WTC11 (cell line): ENCODE measurements at regions not wholly inside any gene's neighbourhood (a gene's known extent, or its start where the extent isn't known, plus 50 kb on each side); places are given as distances from the start of the nearest gene placed in this dataset.

Experiments used
- ATAC-seq: fragments of 200-7000 bp; cut with Tn5 transposase; 2 replicates; pipeline ENCODE4 v1.10.0; 2021; ENCODE audit warnings: mild to moderate bottlenecking, moderate library complexity
- CTCF ChIA-PET: fragments of 300-600 bp; sonication (Branson Sonifier 250); formaldehyde crosslinking; loops from one replicate; lab custom pipeline; 2021; ENCODE audit warnings: antibody characterized with exemption; lab: Charles Lee
- POLR2A ChIA-PET: fragments of 350-600 bp; sonication (Branson Sonifier 250); formaldehyde crosslinking; loops from one replicate; lab custom pipeline; 2021; ENCODE audit warnings: antibody characterized with exemption; lab: Charles Lee
- DNase-seq: peaks from one replicate; pipeline ENCODE4 v3.0.0; 2021; ENCODE audit warnings: low spot score
- H3K27ac Mint-ChIP-seq: 2 replicates; pipeline ENCODE4 v1.8.0; 2021; ENCODE audit warnings: mixed read lengths
- H3K27me3 Mint-ChIP-seq: 2 replicates; pipeline ENCODE4 v1.8.0; 2021; ENCODE audit warnings: low read depth, mild to moderate bottlenecking, moderate library complexity, mixed read lengths
- H3K36me3 Mint-ChIP-seq: 2 replicates; pipeline ENCODE4 v1.8.0; 2021; ENCODE audit warnings: mixed read lengths
- H3K4me1 Mint-ChIP-seq: 2 replicates; pipeline ENCODE4 v1.8.0; 2022; ENCODE audit warnings: mixed read lengths
- H3K4me3 Mint-ChIP-seq: 2 replicates; pipeline ENCODE4 v1.8.0; 2021; ENCODE audit warnings: mild to moderate bottlenecking, moderate library complexity, mixed read lengths
- H3K9me3 Mint-ChIP-seq: 2 replicates; pipeline ENCODE4 v1.8.0; 2021; ENCODE audit warnings: mixed read lengths
- ATF1 ChIP-seq: sonication (generic); formaldehyde crosslinking; IDR thresholded peaks from 2 replicates; pipeline ENCODE4 v1.8.1; 2023; ENCODE audit warnings: mild to moderate bottlenecking, moderate library complexity, missing genetic modification reagents
- CREB1 ChIP-seq: sonication (generic); formaldehyde crosslinking; IDR thresholded peaks from 2 replicates; pipeline ENCODE4 v1.8.0; 2023; ENCODE audit warnings: mild to moderate bottlenecking, missing genetic modification reagents
- E2F5 ChIP-seq: sonication (generic); formaldehyde crosslinking; IDR thresholded peaks from 2 replicates; pipeline ENCODE4 v1.8.1; 2022; ENCODE audit warnings: mild to moderate bottlenecking, moderate library complexity, missing genetic modification reagents
- NFATC4 ChIP-seq: fragments of 250-450 bp; sonication (Bioruptor Pico); IDR thresholded peaks from 2 replicates; pipeline ENCODE4 v1.9.0; 2021; ENCODE audit warnings: mild to moderate bottlenecking
- OVOL2 ChIP-seq: fragments of 250-450 bp; sonication (Bioruptor Pico); IDR thresholded peaks from 2 replicates; pipeline ENCODE4 v1.9.0; 2021; ENCODE audit warnings: mild to moderate bottlenecking, borderline replicate concordance
- SMAD3 ChIP-seq: sonication (generic); formaldehyde crosslinking; IDR thresholded peaks from 2 replicates; pipeline ENCODE4 v1.8.0; 2022; ENCODE audit warnings: missing genetic modification reagents, mild to moderate bottlenecking, borderline replicate concordance
- SOX15 ChIP-seq: fragments of 250-450 bp; sonication (Bioruptor Pico); IDR thresholded peaks from 2 replicates; pipeline ENCODE4 v1.9.0; 2021; ENCODE audit warnings: mild to moderate bottlenecking
- TCF7 ChIP-seq: sonication (generic); formaldehyde crosslinking; IDR thresholded peaks from 2 replicates; pipeline ENCODE4 v1.8.0; 2022; ENCODE audit warnings: mild to moderate bottlenecking, low read depth, missing genetic modification reagents, moderate library complexity
- TP53 ChIP-seq: sonication (generic); formaldehyde crosslinking; IDR thresholded peaks from 2 replicates; pipeline ENCODE4 v1.8.1; 2023; ENCODE audit warnings: mild to moderate bottlenecking, missing genetic modification reagents
- ZBTB21 ChIP-seq: sonication (generic); formaldehyde crosslinking; IDR thresholded peaks from 2 replicates; pipeline ENCODE4 v1.8.1; 2023; ENCODE audit warnings: mild to moderate bottlenecking, missing genetic modification reagents, borderline replicate concordance
- ZNF425 ChIP-seq: fragments of 250-450 bp; sonication (Bioruptor Pico); conservative IDR thresholded peaks from 2 replicates; pipeline ENCODE4 v1.9.0; 2021; ENCODE audit warnings: mild to moderate bottlenecking
- ZNF532 ChIP-seq: fragments of 250-450 bp; sonication (Bioruptor Pico); IDR thresholded peaks from 2 replicates; pipeline ENCODE4 v1.9.0; 2021; ENCODE audit warnings: mild to moderate bottlenecking, borderline replicate concordance
- ZNF671 ChIP-seq: fragments of 250-450 bp; sonication (Bioruptor Pico); IDR thresholded peaks from 2 replicates; pipeline ENCODE4 v1.8.0; 2021; ENCODE audit warnings: mild to moderate bottlenecking
- TF ChIP-seq, protein P1 (sequence below): sonication (generic); formaldehyde crosslinking; IDR thresholded peaks from 2 replicates; pipeline ENCODE4 v1.8.1; 2023; ENCODE audit warnings: mild to moderate bottlenecking, missing genetic modification reagents, moderate library complexity
- TF ChIP-seq, protein P2 (sequence below): sonication (generic); formaldehyde crosslinking; IDR thresholded peaks from 2 replicates; pipeline ENCODE4 v1.8.0; 2023; ENCODE audit warnings: missing genetic modification reagents
- TF ChIP-seq, protein P3 (sequence below): sonication (generic); formaldehyde crosslinking; IDR thresholded peaks from 2 replicates; pipeline ENCODE4 v1.8.0; 2022; ENCODE audit warnings: mild to moderate bottlenecking, missing genetic modification reagents
- TF ChIP-seq, protein P4 (sequence below): sonication (generic); formaldehyde crosslinking; IDR thresholded peaks from 2 replicates; pipeline ENCODE4 v1.8.1; 2022; ENCODE audit warnings: low read depth, missing genetic modification reagents, borderline replicate concordance

- no peak overlapping the region for H3K27ac Mint-ChIP-seq
- no peaks in the 10 kb centered on the region for H3K4me1 Mint-ChIP-seq
- no peaks in the 10 kb centered on the region for H3K27me3 Mint-ChIP-seq
- peaks cover 13% of the 10 kb centered on the region for H3K9me3 Mint-ChIP-seq
- POLR2A ChIA-PET, result no interaction called here
- H3K4me3 Mint-ChIP-seq, result no peak overlapping the region
- DNase-seq, result no peak
- TF ChIP-seq ZBTB21 (CRISPR knock-in tag) (no peak), E2F5 (CRISPR knock-in tag) (no peak), CREB1 (CRISPR knock-in tag) (no peak), SOX15 (no peak), ZNF532 (CRISPR knock-in tag) (no peak), TCF7 (CRISPR knock-in tag) (no peak)
- TF ChIP-seq, protein P1, sequence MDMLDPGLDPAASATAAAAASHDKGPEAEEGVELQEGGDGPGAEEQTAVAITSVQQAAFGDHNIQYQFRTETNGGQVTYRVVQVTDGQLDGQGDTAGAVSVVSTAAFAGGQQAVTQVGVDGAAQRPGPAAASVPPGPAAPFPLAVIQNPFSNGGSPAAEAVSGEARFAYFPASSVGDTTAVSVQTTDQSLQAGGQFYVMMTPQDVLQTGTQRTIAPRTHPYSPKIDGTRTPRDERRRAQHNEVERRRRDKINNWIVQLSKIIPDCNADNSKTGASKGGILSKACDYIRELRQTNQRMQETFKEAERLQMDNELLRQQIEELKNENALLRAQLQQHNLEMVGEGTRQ (CRISPR knock-in tag), result no peak
- no peaks in the 10 kb centered on the region for H3K36me3 Mint-ChIP-seq
- ATAC-seq, result no peak
- CTCF ChIA-PET, result no interaction called here
Observed at GRCh38 chr2:207427986-207428385, 101.8 kb upstream of the CREB1 start.

DNA sequence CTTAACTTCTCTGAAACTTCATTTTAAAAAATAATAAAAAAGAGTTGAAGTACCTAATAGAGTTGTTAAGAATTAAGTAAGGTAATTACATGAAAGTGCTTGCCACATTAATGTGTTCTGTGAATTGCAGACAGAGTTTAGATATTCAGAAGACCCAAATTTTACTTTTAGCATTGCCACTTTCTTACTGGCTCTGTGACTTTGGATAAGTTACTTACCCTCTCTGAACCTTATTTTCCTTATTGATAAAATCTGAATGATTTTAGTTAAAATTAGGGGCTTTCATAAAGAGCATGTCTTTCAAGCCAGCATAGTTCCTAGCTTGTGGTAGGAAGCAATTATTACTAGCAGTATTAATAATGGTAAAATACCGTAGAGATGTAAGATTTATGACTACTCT lies 101.2 kb upstream of the CREB1 start:
- no peak overlapping the region for H3K4me3 Mint-ChIP-seq

GRCh38 chr2:207432453-207432852 lies 97.3 kb upstream of the CREB1 start:
- no peaks in the 10 kb centered on the region for H3K9me3 Mint-ChIP-seq
- no peak for DNase-seq
- ChIA-PET POLR2A (no interaction called here), CTCF (no interaction called here)
- ATAC-seq, result no peak
- H3K27me3 Mint-ChIP-seq, result no peaks in the 10 kb centered on the region
- H3K4me1 Mint-ChIP-seq, result peaks cover 2% of the 10 kb centered on the region; the same call in 1 of the 2 replicates
- H3K27ac Mint-ChIP-seq, result no peak overlapping the region
- no peaks in the 10 kb centered on the region for H3K36me3 Mint-ChIP-seq
- no peak overlapping the region for H3K4me3 Mint-ChIP-seq
- TF ChIP-seq, protein P2, sequence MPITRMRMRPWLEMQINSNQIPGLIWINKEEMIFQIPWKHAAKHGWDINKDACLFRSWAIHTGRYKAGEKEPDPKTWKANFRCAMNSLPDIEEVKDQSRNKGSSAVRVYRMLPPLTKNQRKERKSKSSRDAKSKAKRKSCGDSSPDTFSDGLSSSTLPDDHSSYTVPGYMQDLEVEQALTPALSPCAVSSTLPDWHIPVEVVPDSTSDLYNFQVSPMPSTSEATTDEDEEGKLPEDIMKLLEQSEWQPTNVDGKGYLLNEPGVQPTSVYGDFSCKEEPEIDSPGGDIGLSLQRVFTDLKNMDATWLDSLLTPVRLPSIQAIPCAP, result no peak
- no peak for TF ChIP-seq ZNF671 (CRISPR knock-in tag)
- no peak for TF ChIP-seq SMAD3
- no peak for TF ChIP-seq OVOL2 (CRISPR knock-in tag)
- no peak for TF ChIP-seq ATF1 (CRISPR knock-in tag)
- TF ChIP-seq ZNF425 (CRISPR knock-in tag), result no peak
- TF ChIP-seq, protein P3, sequence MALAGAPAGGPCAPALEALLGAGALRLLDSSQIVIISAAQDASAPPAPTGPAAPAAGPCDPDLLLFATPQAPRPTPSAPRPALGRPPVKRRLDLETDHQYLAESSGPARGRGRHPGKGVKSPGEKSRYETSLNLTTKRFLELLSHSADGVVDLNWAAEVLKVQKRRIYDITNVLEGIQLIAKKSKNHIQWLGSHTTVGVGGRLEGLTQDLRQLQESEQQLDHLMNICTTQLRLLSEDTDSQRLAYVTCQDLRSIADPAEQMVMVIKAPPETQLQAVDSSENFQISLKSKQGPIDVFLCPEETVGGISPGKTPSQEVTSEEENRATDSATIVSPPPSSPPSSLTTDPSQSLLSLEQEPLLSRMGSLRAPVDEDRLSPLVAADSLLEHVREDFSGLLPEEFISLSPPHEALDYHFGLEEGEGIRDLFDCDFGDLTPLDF (CRISPR knock-in tag), result no peak
- no peak for TF ChIP-seq NFATC4 (CRISPR knock-in tag)
- TF ChIP-seq TP53 (CRISPR knock-in tag), result no peak

More for the DNA sequence above, 101.2 kb upstream of the CREB1 start:
- Mint-ChIP-seq H3K27me3 (no peaks in the 10 kb centered on the region), H3K27ac (no peak overlapping the region), H3K9me3 (peaks cover 13% of the 10 kb centered on the region), H3K4me1 (no peaks in the 10 kb centered on the region), H3K36me3 (no peaks in the 10 kb centered on the region)
- ATAC-seq, result no peak
- no peak for DNase-seq
- POLR2A ChIA-PET, result no interaction called here
- TF ChIP-seq, protein P4, sequence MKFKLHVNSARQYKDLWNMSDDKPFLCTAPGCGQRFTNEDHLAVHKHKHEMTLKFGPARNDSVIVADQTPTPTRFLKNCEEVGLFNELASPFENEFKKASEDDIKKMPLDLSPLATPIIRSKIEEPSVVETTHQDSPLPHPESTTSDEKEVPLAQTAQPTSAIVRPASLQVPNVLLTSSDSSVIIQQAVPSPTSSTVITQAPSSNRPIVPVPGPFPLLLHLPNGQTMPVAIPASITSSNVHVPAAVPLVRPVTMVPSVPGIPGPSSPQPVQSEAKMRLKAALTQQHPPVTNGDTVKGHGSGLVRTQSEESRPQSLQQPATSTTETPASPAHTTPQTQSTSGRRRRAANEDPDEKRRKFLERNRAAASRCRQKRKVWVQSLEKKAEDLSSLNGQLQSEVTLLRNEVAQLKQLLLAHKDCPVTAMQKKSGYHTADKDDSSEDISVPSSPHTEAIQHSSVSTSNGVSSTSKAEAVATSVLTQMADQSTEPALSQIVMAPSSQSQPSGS (CRISPR knock-in tag), result no peak
- CTCF ChIA-PET, result no interaction called here
